H1 (cell line): ENCODE measurements at regions not wholly inside any gene's neighbourhood (a gene's known extent, or its start where the extent isn't known, plus 50 kb on each side); places are given as distances from the start of the nearest gene placed in this dataset.

Experiments
- CTCF ChIA-PET: fragments of 300-600 bp; sonication (Branson Sonifier 250); formaldehyde crosslinking; loops from one replicate; lab custom pipeline; 2021; ENCODE audit not compliant: partially characterized antibody; lab: Charles Lee
- POLR2A ChIA-PET: fragments of 300-600 bp; sonication (Branson Sonifier 250); formaldehyde crosslinking; loops from one replicate; lab custom pipeline; 2021; ENCODE audit warnings: inconsistent platforms; ENCODE audit not compliant: partially characterized antibody; lab: Charles Lee
- DNase-seq, 2 experiments: peaks; one replicate each; pipeline versions ENCODE4 v3.0.0 to v3.0.0-alpha.2; 2010 to 2022; ENCODE audit warnings: low spot score in 2 of 2, low read depth in 1 of 2, mixed read lengths in 1 of 2
- FAIRE-seq: peaks from 2 replicates; lab custom pipeline; 2011; peaks lifted over from hg19 to GRCh38; lab: Jason Lieb, UNC
- H2AFZ ChIP-seq: 2 replicates; pipeline ENCODE4 v1.8.1; 2012; ENCODE audit warnings: low read length, inconsistent platforms
- H2AK5ac ChIP-seq: 2 replicates; pipeline ENCODE4 v1.6.1; 2013; ENCODE audit warnings: low read depth, low read length
- H2BK120ac ChIP-seq: replicated peaks from 2 replicates; pipeline ENCODE3; 2013; ENCODE audit warnings: low read depth, low read length, inconsistent platforms
- H2BK12ac ChIP-seq: 2 replicates; pipeline ENCODE4 v1.6.1; 2013; ENCODE audit warnings: low read depth, low read length
- H2BK15ac ChIP-seq: 2 replicates; pipeline ENCODE4 v1.6.1; 2013; ENCODE audit warnings: low read length
- H2BK20ac ChIP-seq: 2 replicates; pipeline ENCODE4 v1.6.1; 2013; ENCODE audit warnings: low read length
- H2BK5ac ChIP-seq: 2 replicates; pipeline ENCODE4 v1.6.1; 2013; ENCODE audit warnings: low read depth, low read length
- H3K14ac ChIP-seq: 2 replicates; pipeline ENCODE4 v1.6.1; 2013; ENCODE audit warnings: inconsistent platforms; ENCODE audit not compliant: insufficient read length
- H3K18ac ChIP-seq: 2 replicates; pipeline ENCODE4 v1.6.1; 2013; ENCODE audit warnings: low read length; ENCODE audit errors: extremely low read depth
- H3K23ac ChIP-seq: 2 replicates; pipeline ENCODE4 v1.6.1; 2013; ENCODE audit warnings: inconsistent platforms; ENCODE audit not compliant: insufficient read length
- H3K23me2 ChIP-seq: 2 replicates; pipeline ENCODE4 v1.6.1; 2013; ENCODE audit warnings: low read depth, low read length
- H3K27ac ChIP-seq: 2 replicates; pipeline ENCODE4 v1.6.1; 2011; ENCODE audit warnings: low read depth, low read length, inconsistent platforms
- H3K27me3 ChIP-seq, 4 experiments: replicated peaks in 1 of 4; 1 replicate in 1 of 4; 2 replicates in 3 of 4; pipeline versions ENCODE4 v1.6.1 to v1.8.1; 2011 to 2013; ENCODE audit warnings: low read length in 3 of 4, mild to moderate bottlenecking in 3 of 4, inconsistent platforms in 2 of 4, mixed read lengths in 2 of 4, moderate library complexity in 1 of 4; ENCODE audit not compliant: control insufficient read depth in 3 of 4, insufficient read depth in 3 of 4; ENCODE audit errors: extremely low read depth in 1 of 4
- H3K36me3 ChIP-seq, 4 experiments: 2 replicates each; pipeline versions ENCODE4 v1.6.1 to v1.8.1; 2011 to 2013; ENCODE audit warnings: mild to moderate bottlenecking in 4 of 4, low read length in 3 of 4, moderate library complexity in 2 of 4, control low read depth in 1 of 4, inconsistent platforms in 1 of 4; ENCODE audit not compliant: insufficient read depth in 4 of 4, control insufficient read depth in 2 of 4
- H3K4ac ChIP-seq: replicated peaks from 2 replicates; pipeline ENCODE3; 2013; ENCODE audit warnings: low read length, low read depth, mixed read lengths, inconsistent platforms; ENCODE audit not compliant: insufficient read length
- H3K4me1 ChIP-seq, 4 experiments: replicated peaks in 1 of 4; 1 replicate in 1 of 4; 2 replicates in 3 of 4; pipeline versions ENCODE4 v1.6.1 to v1.8.1; 2011 to 2013; ENCODE audit warnings: low read length in 3 of 4, inconsistent platforms in 2 of 4, mixed read lengths in 1 of 4; ENCODE audit not compliant: insufficient read depth in 4 of 4, control insufficient read depth in 3 of 4
- H3K4me2 ChIP-seq, 2 experiments: 2 replicates each; pipeline versions ENCODE4 v1.6.1 to v1.8.1; 2011 to 2013; ENCODE audit warnings: low read depth in 2 of 2, low read length in 2 of 2, control low read depth in 1 of 2, inconsistent platforms in 1 of 2, mild to moderate bottlenecking in 1 of 2; ENCODE audit not compliant: insufficient read depth in 1 of 2
- H3K4me3 ChIP-seq, 4 experiments: fragments of 200-600, 300-600 bp in 1 of 4; sonication (generic), shearing (Covaris generic), sonication (Bioruptor Twin) in 1 of 4; 2 replicates each; pipeline versions ENCODE4 v1.5.1 to v1.8.1; 2011 to 2016; ENCODE audit warnings: low read length in 4 of 4, low read depth in 3 of 4, control low read depth in 2 of 4, inconsistent platforms in 2 of 4, mild to moderate bottlenecking in 2 of 4, mixed read lengths in 1 of 4, moderate library complexity in 1 of 4; ENCODE audit not compliant: insufficient read depth in 2 of 4; ENCODE audit errors: extremely low read depth in 1 of 4
- H3K56ac ChIP-seq: replicated peaks from 2 replicates; pipeline ENCODE3; 2013; ENCODE audit warnings: low read depth, mild to moderate bottlenecking, mixed read lengths, low read length, inconsistent platforms; ENCODE audit not compliant: insufficient read length
- H3K79me1 ChIP-seq: 2 replicates; pipeline ENCODE4 v1.6.1; 2013; ENCODE audit warnings: low read depth, low read length, control low read depth
- H3K79me2 ChIP-seq, 2 experiments: 2 replicates each; pipeline versions ENCODE4 v1.6.1 to v1.8.1; 2012 to 2013; ENCODE audit warnings: low read length in 2 of 2, mild to moderate bottlenecking in 2 of 2, inconsistent platforms in 1 of 2; ENCODE audit not compliant: insufficient read depth in 2 of 2, control insufficient read depth in 1 of 2
- H3K9ac ChIP-seq, 4 experiments: replicated peaks in 1 of 4; 1 replicate in 1 of 4; 2 replicates in 3 of 4; pipeline versions ENCODE4 v1.6.1 to v1.8.1; 2011 to 2013; ENCODE audit warnings: low read depth in 3 of 4, low read length in 3 of 4, control low read depth in 2 of 4, mild to moderate bottlenecking in 2 of 4, moderate library complexity in 2 of 4, inconsistent platforms in 1 of 4; ENCODE audit errors: extremely low read depth in 1 of 4
- H3K9me3 ChIP-seq, 2 experiments: 2 replicates each; pipeline versions ENCODE4 v1.6.1 to v1.8.1; 2012 to 2013; ENCODE audit warnings: mild to moderate bottlenecking in 2 of 2, moderate library complexity in 2 of 2, control low read depth in 1 of 2, inconsistent platforms in 1 of 2, low read depth in 1 of 2, low read length in 1 of 2, mixed read lengths in 1 of 2; ENCODE audit not compliant: insufficient read depth in 2 of 2
- H4K20me1 ChIP-seq, 2 experiments: replicated peaks in 1 of 2; 2 replicates each; pipeline versions ENCODE3 to v1.8.1; 2011 to 2013; ENCODE audit warnings: inconsistent platforms in 2 of 2, low read length in 2 of 2, mild to moderate bottlenecking in 1 of 2; ENCODE audit not compliant: insufficient read depth in 2 of 2, control insufficient read depth in 1 of 2
- H4K5ac ChIP-seq: 2 replicates; pipeline ENCODE4 v1.6.1; 2013; ENCODE audit warnings: low read length, low read depth, mixed read lengths, inconsistent platforms; ENCODE audit not compliant: insufficient read length
- H4K8ac ChIP-seq: 2 replicates; pipeline ENCODE4 v1.8.0; 2013; ENCODE audit warnings: mild to moderate bottlenecking, moderate library complexity, low read length, inconsistent platforms; ENCODE audit not compliant: insufficient read depth; ENCODE audit errors: extremely low read depth
- H4K91ac ChIP-seq: replicated peaks from 2 replicates; pipeline ENCODE3; 2013; ENCODE audit warnings: low read length, mixed read lengths, inconsistent platforms; ENCODE audit not compliant: insufficient read length
- CTCF ChIP-seq, 3 experiments: IDR thresholded peaks; 1 replicate in 2 of 3; 2 replicates in 1 of 3; pipeline versions ENCODE4 v1.5.1 to v1.6.1; 2011; ENCODE audit warnings: low read length in 3 of 3, mild to moderate bottlenecking in 3 of 3, inconsistent platforms in 2 of 3, low read depth in 1 of 3, moderate library complexity in 1 of 3; ENCODE audit not compliant: insufficient read depth in 1 of 3; ENCODE audit errors: control extremely low read depth in 1 of 3
- KDM4A ChIP-seq: IDR thresholded peaks from one replicate; pipeline ENCODE4 v1.7.1; 2012; ENCODE audit warnings: low read depth, mild to moderate bottlenecking, moderate library complexity, low read length, inconsistent platforms; ENCODE audit not compliant: severe bottlenecking
- WGBS, 2 experiments: shearing (Covaris generic) in 1 of 2; methylation state at CpG; one replicate each; pipeline versions ENCODE4 v1.1.6 to v1.1.7; 2013 to 2015; ENCODE audit warnings: low lambda C conversion rate in 2 of 2, mixed read lengths in 2 of 2, inconsistent platforms in 1 of 2, low coverage in 1 of 2, missing lambda C conversion rate in 1 of 2; ENCODE audit not compliant: insufficient replicate concordance in 2 of 2, insufficient coverage in 1 of 2, insufficient read length in 1 of 2; ENCODE audit errors: extremely low coverage in 1 of 2, missing lambda C conversion rate in 1 of 2; 5-methylcytosine and 5-hydroxymethylcytosine counted together

DNA sequence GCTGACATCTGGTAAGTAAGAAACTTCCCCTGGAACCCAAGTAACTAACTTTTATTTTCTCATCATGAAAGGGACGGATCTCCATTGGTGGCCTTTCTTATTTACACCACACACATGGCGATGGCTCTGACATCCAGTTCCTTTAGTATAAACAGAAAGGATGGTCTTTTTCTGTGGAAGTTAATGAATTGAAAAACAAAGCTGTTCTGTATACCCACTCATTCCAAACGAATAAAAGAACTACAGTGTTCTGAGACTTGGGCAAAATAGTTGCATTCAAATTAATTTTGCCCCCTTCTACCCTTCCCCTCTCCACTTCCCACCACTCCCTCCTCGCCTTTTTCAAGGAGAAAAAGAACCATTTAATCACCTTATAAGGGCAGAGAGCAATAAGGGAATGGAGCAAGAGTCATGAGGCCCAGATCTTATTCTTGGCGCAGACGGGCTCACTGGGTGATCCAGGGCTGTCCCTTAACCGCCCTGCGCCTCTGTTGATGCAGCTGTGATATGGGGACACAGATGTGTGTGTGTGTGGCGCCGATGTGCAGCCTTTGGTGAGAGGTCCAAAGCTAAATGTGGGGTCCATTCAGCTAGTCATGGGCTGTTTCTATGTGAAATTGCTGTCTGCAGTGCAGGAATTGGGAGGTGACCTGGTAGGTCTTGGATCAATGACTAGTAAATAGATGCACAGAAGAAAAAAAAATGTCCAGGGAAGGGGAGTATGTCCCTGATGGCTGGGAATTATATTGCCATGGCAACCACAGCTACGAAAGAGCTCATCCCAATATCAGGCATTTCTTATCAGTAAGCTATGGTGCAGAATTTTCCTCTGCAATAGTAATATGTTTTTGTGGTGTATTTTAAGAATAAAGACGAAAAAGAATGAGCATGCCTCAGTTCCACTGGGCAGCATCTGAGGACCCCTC is 141.5 kb upstream of the ERCC6L2 start:
- ChIA-PET POLR2A (no interaction called here), CTCF (interaction anchor here (0.7 to 2.9 kb wide), 9 partner anchors 12 to 511 kb away, joined by 3 to 14 read pairs (median 3); no protein-coding TSS in a partner anchor)
- Histone ChIP-seq H3K23ac (no peak overlapping the region), H2BK5ac (no peak overlapping the region), H3K79me2 (no peaks in the 10 kb centered on the region), H3K27ac (no peak overlapping the region), H3K14ac (no peak overlapping the region), H3K18ac (no peak overlapping the region), H3K79me1 (no peaks in the 10 kb centered on the region), H3K4me2 (no peak overlapping the region), H4K8ac (no peak overlapping the region), H3K4me3 (no peak overlapping the region), H3K23me2 (no peaks in the 10 kb centered on the region), H2AFZ (no peak overlapping the region), H2AK5ac (no peak overlapping the region), H3K56ac (no peak overlapping the region), H3K9me3 (peaks cover 0 to 5% of the 10 kb centered on the region in 2 experiments; a peak in 1 of 4 replicates), H3K27me3 (no peaks in the 10 kb centered on the region), H3K4ac (no peak overlapping the region), H2BK15ac (no peak overlapping the region), H3K9ac (no peak overlapping the region), H3K4me1 (peaks cover 0 to 3% (median 0%) of the 10 kb centered on the region in 4 experiments; a peak in 2 of 7 replicates), H4K20me1 (no peaks in the 10 kb centered on the region), H4K91ac (no peak overlapping the region), H3K36me3 (no peaks in the 10 kb centered on the region), H2BK20ac (no peak overlapping the region), H4K5ac (no peak overlapping the region), H2BK12ac (no peak overlapping the region), H2BK120ac (no peak overlapping the region)
- TF ChIP-seq CTCF (IDR thresholded peaks at IDR 0.05; ENCODE audit: control extremely low read depth in 1 of 3, insufficient read depth in 1 of 3, low read depth in 1 of 3, low read length in 3 of 3) = no peak
- TF ChIP-seq KDM4A = no peak
- DNase-seq (no peak), FAIRE-seq (no peak)
- 82% methylated on average over 10 of the region's 12 CpGs; no CpG with 5 or more reads in 1 of the 2 experiments for WGBS, 2 experiments
